HG03045 (cell line): ENCODE measurements at regions not wholly inside any gene's neighbourhood (a gene's known extent, or its start where the extent isn't known, plus 50 kb on each side); places are given as distances from the start of the nearest gene placed in this dataset.

ENCODE experiments used
- ATAC-seq: cut with Tn5 transposase; IDR thresholded peaks from one replicate; pipeline ENCODE4 v1.9.1; 2021; ENCODE audit warnings: mild to moderate bottlenecking, moderate library complexity; ENCODE audit not compliant: unreplicated experiment

DNA sequence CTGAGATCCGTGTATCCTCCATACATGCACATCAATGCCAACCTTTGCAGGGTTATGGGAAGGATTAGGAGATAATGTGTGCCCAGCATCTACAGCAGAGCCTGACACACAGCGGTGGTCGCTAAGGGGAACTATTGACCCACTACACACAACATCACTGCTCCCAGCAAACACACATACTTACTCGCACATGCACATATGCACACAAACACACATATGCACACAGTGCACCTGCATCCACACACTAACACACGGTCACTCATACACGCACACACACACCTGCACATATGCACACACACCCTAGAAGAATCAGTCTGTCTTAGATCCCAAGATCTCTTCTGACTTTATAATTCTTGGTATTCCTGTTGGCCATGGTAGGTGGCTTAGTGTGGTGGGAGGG, 118.3 kb downstream of the GYPC start:
- no peak for ATAC-seq

DNA sequence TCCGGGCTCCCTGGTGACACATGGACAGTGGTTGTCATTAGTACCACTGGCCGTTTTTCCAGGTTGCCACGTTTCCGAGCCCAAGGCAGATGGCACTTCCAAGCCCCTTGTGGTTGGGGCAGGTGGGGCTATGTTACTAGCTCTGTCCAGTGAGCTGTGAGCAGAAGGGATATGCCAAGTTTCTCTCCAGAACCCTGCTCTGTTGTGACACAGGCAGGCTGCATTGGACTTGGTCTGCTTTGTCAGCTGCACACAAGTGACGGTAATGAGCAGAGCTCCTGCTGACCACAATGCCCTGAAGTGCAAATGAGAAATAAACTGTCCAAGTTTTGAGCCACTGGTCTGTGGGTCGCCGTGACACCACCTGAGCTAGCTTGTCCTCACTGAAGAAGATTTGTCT, 118.8 kb downstream of the GYPC start:
- no peak for ATAC-seq

DNA sequence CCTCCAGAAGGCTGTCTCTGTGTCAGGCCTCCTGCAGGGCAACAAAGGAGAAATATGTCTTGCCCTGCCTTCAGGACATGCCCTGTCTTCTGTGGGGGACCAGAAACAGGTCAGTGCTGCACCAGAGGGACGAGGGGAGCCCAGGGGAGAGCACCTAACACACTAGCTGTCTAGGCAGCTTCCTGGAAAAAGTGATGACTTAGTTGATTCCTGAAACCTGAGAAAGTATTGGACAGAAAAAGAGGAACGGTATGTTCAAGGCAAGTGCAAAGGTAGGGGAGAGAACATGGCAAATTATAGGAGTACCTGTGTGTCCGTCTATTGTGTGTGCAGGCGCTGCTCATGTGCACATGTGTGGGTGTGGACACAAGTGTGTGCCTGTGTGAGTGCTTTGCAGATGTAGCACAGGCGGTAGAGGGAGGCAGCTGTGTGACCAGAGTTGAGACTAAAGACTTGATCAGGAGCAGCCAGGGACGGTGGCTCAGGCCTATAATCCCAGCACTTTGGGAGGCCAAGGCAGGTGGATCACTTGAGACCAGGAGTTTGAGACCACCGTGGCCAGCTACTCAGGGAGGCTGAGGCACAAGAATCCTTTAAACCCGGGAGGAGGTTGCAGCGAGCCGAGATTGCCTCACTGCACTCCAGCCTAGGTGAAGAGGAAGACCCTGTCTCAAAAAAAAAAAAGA, 119.5 kb downstream of the GYPC start:
- no peak for ATAC-seq

DNA sequence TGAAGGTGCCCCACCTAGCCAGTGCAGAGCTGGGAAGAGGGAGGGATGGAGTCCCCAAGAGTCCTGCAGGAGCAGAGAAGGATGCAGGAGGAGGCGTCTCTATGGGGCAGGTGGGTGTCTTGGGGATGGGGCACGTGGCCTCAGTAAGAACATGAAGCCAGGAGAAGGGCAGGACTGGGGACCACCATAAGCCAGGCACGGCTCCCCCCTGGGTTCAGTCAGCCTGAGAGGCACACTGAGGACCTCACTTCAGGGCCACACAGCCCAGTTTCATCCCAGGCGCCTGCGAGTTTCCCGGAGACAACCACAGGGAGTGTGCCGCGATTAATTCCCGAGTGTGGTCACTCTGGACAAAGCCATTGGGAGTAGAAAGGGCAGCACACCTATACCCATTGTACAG, 120.3 kb downstream of the GYPC start:
- no peak for ATAC-seq

DNA sequence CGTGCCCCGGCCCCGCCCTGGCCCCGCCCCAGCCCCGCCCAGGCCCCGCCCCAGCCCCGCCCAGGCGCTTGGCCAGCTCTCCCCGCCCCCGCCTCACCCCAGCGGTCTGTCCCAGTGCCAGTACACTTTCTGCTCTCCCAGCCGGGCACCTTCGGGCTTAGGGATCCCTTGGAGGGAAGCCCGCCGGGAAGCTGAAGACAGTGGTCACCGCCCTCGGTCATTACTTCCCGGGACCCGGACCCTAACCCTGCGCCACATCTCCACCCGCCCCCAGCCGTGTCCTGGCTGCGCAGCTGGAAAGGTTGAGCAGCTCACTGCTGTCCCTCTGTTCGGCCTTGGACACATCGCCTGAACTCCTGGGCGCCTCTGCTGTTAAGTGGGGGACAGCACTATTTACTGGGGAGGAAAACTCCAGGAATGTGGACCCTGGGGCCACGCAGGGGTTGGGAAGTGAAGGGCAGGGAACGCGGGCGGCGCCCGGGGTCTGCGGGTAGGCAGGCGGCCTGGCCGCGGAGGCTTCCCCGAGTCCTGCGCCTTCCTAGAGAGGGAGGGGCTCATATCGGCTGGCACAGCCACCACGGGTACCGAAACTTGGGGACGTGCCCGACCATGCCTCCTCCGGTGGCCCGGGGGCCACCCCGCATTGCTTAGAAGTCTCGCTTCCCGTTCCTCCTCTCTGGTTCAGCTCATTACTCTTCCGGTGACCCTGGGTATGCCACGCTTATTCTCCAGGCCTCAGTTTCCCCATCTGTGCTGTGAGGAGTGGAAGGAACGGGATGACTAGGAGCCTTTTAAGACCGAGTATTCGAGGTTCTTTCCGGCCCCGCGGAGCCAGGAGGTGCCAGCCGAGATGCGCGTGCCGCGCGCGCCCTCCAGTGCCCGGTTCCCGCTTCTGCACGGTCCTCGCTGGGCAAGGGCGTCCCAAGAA, 121.0 kb downstream of the GYPC start:
- peak; percentile 87 for ATAC-seq

DNA sequence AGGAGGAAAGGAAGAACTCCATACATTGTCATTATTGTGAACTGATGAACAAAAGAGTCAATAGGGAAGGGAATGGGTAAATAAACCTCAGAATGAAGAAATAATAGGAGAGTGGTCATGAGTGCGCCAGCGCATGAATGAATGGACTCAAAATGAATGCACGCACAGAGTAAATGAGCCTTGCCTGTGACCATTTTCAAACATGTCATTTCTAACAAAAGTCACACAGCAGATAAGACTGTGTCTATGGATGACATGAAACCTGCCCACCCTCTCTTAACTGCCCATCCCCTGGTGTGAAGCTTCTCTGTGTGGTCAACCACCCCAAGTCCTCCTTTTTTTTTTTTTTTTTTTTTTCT, 121.1 kb upstream of the TEX51 start:
- ATAC-seq, result peak; percentile 14

DNA sequence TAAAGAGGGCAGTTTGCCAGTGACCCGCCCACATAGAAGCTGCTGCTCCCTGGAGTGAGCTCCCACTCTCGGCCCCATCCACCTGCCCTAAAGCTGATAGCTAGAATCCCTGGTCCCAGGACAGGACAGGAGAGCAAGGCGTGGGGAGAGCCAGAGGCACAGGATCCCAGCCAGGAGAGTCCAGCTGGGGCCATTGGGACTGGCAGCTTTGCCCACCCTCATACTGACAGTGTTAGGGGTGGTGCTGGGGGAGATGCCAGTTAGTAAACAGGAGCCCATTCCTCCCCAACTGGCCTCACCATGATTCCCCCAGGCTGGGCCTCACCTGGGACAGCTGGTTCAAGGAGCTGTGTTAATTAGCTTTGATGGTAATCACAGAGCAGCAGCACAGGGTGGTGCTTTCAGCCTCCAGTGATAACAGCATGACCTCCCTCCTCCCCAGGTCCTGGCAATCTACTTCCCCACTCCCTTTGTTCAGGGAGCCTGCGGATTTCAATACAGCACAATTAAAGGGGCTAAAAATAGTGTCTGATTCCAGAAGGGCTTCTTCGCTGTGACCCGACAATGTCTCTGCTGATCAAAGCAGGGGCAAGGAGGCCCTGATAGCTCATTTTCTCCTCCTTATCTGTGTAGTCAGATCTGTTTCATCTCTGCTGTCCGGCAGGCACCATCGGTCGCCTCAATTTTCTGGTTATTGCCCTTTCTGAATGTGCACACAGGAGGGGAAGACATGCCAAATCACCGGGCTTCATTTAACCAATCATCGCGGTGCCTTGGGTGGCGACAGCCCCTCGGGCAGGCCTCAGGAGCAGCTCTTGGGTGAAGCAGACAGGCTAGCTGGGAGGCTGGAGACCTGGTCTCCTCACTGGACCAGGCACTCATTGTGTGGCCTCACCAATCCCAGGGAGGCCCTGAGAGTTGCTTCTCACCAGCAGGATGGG, 119.9 kb upstream of the TEX51 start:
- no peak for ATAC-seq

DNA sequence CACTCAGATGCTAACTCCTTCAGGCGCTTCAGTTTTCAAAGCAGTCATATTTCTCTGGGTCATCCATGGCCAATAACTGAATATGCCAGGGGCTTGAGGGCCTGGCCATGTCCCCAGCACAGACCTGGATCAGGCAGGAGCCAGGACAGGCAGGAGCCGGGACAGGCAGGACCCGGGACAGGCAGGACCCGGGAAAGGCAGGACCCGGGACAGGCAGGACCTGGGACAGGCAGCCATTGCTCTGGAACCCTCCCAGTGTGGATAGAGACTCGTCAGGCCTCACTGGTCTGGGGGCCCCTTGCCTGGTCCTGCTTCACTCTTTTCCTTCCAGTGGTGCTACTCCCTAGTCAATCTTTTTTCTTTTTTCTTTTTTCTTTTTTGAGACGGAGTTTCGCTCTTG, 117.5 kb upstream of the TEX51 start:
- ATAC-seq, result no peak

DNA sequence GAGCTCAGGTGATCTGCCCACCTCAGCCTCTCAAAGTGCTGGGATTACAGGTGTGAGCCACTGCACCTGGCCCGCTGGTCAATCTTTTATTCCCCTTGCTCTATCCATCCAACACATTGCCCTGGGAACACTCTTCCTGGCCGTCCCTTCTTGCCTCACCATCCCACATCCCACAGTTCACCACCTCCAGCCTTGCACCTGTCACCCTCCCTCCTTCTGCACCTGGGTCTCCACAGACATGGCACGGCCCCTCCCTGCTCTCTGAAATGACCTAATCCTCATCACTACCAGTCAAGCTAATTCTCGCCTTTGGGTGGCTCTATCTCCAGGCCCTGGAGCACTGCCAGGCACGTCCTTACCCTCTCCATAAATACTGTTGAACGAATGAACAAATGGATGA, 116.9 kb upstream of the TEX51 start:
- ATAC-seq, result no peak

DNA sequence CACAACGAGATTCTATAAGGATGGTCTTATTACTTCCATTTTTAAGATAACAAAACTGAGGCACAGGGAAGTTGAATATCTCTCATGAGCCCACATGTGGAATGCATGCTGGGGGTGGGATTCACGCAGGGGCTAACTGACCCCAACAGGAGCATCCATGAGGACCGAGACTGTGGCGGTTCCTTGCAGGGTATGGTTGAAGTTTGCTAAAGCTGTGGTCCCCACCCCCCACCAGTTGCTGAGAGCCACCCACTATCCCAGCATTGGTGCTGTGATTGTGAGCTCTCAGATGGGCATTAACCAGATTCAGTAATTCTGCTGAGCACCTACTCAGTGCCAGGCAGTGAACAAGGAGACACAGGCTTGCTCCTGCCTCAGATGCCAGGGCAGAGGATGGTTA, 116.0 kb upstream of the TEX51 start:
- ATAC-seq, result no peak

DNA sequence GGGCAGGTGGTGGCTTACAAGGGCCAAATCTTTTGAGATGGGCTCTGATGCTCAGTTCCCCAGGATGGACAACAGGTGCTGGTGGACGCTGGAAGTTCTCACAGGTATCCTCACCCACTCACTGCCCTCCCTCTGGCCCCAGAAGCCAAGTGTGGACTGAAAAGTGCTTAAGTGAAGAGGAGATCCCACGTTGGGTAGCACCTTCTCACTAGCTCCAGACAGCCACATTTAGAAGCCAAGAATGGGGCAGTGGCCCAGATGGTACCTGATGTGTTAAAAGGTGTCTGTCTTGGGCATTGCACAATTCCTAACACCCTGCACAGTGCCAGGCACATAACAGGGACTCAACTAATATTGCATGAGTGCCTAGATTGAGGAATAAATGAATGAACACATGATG, 115.3 kb upstream of the TEX51 start:
- no peak for ATAC-seq

DNA sequence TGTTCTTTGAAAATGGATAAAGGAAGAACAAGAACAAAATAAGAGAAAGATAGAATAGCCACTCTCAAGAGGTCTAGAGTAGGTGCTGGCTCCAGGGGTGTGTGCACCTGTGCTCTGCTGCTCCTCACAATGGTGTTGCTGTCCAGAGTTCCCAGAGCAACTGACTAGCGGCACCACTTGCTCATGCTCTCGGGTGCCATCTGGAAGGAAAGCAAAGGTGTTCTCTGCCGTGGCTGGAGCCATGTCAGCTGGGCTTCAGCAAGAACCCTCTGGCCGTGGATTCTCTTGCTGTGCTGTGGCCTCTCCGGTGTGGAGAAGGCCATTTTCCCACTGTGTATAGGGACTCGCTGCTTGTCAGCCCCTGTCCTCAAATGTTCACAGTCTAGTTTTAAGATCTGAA, 114.6 kb upstream of the TEX51 start:
- ATAC-seq, result no peak

DNA sequence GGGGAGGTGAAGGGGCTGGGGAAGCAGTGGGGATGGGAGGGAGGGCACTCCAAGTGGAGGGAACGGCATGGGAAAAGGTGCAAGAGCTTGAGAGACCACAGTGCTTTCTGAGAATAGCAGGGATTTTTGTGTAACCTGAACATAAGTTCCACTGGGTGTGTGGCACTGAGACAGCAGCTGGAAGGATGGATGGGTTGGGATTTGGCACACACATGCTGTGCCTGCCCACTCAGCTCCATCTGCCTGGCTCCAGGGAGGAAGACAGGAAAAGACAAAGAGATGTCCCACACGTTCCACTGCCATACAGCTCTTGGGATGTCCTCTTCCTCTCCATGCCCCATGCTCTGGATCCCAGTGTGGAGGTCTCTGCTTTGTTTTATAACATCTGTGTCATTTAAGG, 114.1 kb upstream of the TEX51 start:
- no peak for ATAC-seq

DNA sequence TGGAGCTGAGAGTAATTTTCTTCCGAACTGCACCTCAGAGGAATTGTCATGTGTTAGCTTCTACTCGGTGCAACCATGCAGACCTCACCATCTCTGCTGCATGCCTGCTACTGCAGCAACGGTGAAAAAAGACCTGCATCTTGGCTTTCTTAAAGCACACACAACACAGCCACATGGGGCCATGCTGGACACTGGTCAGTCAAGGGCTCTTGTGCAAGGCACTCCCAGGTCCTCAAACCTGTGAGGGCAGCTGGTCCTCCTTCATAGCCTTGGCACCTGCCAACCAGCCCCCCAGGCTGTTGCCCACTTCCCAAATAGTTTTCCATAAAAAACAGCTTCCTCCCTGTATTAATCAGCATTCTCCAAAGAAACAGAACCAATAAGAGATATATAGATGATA, 113.5 kb upstream of the TEX51 start:
- ATAC-seq, result no peak

DNA sequence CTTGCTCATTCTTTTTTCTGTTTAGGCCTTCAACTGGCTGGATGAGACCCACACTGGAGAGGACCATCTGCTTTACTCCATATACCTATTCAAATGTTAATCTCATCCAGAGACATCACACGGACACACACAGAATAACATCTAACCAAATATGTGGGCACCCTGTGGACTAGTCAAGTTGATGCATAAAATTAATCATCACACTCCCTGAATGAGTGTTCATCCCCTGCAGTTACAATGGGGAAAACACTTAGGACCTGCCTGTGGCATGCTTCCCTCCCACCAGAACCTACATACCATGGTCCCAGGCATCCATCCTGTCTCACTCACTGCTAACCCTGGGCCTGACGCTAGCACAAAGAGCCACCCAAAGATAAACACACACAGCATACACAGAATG, 112.8 kb upstream of the TEX51 start:
- ATAC-seq, result no peak

DNA sequence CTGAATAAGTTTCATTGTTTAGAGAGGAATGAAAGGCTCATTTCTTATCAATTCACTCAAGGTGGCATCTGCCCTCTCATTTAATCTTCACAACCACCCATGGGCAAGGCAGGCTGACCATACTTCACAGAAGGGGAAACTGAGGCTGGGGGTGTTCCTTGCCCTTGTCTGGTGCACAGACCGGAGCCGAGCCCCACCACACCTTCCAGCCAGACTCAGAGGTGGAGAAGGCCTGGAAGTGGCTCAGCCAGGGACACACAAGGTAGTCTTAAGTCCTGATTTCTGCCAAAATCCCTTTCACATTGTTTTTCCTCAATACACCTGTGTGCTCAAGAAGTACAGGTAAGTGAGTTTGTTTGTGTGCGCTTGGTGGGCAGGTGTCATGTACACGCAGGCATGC, 111.9 kb upstream of the TEX51 start:
- ATAC-seq, result no peak

DNA sequence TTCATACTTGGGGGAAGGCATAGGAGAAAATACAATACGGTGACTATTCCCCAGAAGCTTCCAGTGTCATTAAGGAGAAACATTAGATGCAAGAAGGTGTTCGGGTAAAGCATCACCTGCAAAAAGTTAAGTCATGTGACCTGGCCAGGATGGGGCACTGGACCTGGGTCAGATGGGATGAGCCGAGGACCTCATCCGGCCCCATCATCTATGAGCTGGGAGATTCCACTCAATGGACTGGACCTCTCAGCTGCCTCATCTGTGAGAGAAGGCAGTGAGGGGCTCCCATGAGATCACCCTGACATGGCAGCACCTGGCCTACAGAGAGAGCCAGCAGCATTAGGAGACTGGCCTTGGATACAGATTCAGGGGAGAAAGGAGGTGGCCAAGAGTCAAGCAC, 111.4 kb upstream of the TEX51 start:
- no peak for ATAC-seq

DNA sequence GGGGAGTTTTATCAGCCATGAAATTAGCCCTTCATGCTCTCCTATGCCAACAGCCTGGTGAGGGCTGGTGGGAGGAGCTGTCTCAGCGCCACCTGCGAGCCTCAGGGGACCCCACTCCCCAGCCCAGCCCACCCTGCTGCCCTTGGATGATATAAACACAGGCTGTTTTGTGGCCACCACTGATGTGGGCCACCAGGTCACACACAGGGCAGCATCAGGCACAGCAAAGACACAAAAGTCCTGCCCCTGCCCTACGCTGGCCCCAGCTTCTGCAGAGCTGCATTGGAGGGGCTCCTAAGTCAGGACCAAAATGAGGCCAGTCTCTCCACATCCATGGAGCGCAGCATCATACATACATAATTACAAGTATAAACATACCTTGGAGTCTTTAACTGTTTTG, 110.6 kb upstream of the TEX51 start:
- no peak for ATAC-seq

DNA sequence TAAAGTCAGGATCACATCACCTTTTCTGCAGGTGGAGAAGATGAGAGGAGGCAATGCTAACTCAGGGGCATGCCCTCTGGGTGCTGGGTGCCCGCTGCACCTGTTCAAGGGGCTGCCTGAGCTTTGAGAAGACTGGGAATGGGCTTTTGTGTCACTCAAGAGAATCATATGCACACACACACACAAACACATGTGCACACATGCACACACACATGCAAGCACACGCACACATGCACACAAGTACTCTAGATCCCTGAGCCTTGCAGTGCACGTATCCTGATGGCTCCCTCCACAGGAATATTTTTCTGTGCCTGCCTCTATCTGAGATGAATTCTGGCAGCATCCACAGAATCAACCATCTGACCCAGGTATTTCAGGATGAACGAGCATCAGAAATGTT, 110.0 kb upstream of the TEX51 start:
- no peak for ATAC-seq

DNA sequence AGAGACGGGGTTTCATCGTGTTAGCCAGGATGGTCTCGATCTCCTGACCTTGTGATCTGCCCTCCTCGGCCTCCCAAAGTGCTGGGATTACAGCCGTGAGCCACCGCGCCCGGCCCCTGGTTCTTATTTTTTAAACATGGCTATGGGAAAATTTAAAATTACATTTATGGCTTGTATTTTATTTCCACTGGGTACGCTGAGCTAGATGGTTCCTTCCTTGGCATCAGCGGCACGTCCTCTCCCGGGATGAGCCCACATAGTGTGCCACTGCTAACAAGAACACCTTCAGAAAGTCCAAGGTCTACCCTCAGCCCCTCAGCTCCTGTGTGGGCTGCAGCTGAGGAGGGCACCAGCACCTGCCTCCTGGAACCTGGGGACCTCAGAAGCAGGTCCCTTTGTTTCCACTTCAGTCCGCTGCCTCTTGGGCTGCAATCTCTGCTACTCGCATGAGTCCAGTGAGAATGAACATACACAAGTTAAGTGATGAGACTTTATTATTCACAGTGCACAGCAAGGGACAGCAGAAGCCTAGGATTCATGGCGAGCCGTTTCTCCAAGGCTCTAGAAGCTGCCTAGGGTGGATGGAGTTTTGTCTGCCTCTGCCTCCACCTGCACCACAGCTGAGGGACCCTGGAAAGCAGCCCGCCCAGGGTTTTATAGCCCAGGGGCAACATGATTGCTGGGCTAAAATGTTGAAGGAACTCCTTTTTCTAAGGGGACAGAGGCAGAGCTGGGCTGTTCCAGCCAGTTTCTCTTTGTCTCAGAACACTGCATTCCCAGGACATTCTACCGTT, 107.5 kb upstream of the TEX51 start:
- ATAC-seq, result no peak

DNA sequence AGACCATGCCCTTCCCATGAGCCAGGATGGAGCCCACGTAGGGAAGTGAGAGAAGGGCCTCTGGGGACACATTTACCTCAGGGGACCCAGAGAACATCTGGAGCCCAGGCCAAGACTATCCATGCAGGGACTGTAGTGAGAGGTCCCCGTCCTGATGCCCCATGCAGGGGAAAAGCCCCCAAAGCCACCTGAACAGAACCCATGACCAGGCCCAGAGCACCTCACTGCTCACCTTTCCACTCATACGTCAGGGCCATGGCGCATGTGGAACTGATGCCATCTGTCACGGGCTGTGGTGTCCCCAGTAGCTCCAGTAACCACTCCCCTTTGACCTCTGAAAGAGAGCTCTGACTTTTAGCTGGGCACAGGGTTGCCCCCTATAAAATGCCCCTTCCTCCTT, 106.5 kb upstream of the TEX51 start:
- ATAC-seq, result no peak
